AG04450 (cell line): ENCODE measurements at regions not wholly inside any gene's neighbourhood (a gene's known extent, or its start where the extent isn't known, plus 50 kb on each side); places are given as distances from the start of the nearest gene placed in this dataset.
A peak's percentile ranks its signal among the peaks of the same experiment; 100 is the strongest.

Experiments used
- CTCF ChIA-PET: fragments of 300-600, 350-600 bp; formaldehyde crosslinking; extraction: SDS; loops from one replicate; lab custom pipeline; 2022; ENCODE audit warnings: antibody characterized with exemption, inconsistent platforms; lab: Charles Lee
- POLR2A ChIA-PET: fragments of 350-600 bp; formaldehyde crosslinking; extraction: SDS; loops from one replicate; lab custom pipeline; 2021; ENCODE audit warnings: antibody characterized with exemption, inconsistent platforms; lab: Yijun Ruan, JAX
- DNase-seq: peaks from one replicate; pipeline ENCODE4 v3.0.0-alpha.2; 2011; ENCODE audit warnings: low read depth, low spot score
- H3K27ac ChIP-seq: one replicate; pipeline ENCODE4 v1.5.1; 2012; ENCODE audit warnings: low read depth, low read length, control low read depth
- H3K27me3 ChIP-seq: one replicate; pipeline ENCODE4 v1.6.0; 2012; ENCODE audit warnings: low read length; ENCODE audit not compliant: control insufficient read depth, insufficient read depth
- H3K4me3 ChIP-seq: 2 replicates; pipeline ENCODE4 v1.5.1; 2011; ENCODE audit warnings: mild to moderate bottlenecking, low read depth, low read length, control low read depth
- H3K9me3 ChIP-seq: 2 replicates; pipeline ENCODE4 v1.5.1; 2012; ENCODE audit warnings: low read length; ENCODE audit not compliant: control insufficient read depth, insufficient read depth
- CTCF ChIP-seq: IDR thresholded peaks from 2 replicates; pipeline ENCODE4 v1.5.1; 2011; ENCODE audit warnings: low read depth, low read length, control low read depth, inconsistent platforms

GRCh38 chr14:65239143-65239937 lies 137.0 kb upstream of the MAX start:
- CTCF ChIA-PET, result interaction anchor here (0.6 to 1.1 kb wide), 2 partner anchors 120 to 173 kb away, joined by 3 to 6 read pairs; partner anchors contain the start of gene FUT8
- no peak for TF ChIP-seq CTCF
- H3K27ac ChIP-seq, result peak overlapping the region; percentile 82
- H3K4me3 ChIP-seq, result no peak overlapping the region
- H3K9me3 ChIP-seq, result no peaks in the 10 kb centered on the region; the same call in 1 of the 2 replicates
- DNase-seq, result no peak
- POLR2A ChIA-PET, result interaction anchor here (0.6 to 1.6 kb wide), 9 partner anchors 12 to 442 kb away, joined by 3 to 9 read pairs (median 4); no protein-coding TSS in a partner anchor
- H3K27me3 ChIP-seq, result no peaks in the 10 kb centered on the region

- H3K27me3 ChIP-seq, result no peaks in the 10 kb centered on the region
- H3K27ac ChIP-seq, result no peak overlapping the region
- ChIA-PET CTCF (no interaction called here), POLR2A (interaction anchor here (0.6 to 1.4 kb wide), 2 partner anchors 122 to 159 kb away, joined by 3 read pairs; no protein-coding TSS in a partner anchor)
- no peak overlapping the region for H3K4me3 ChIP-seq
- no peak for DNase-seq
- TF ChIP-seq CTCF, result no peak
- no peaks in the 10 kb centered on the region; the same call in 1 of the 2 replicates for H3K9me3 ChIP-seq
These were observed 137.6 kb upstream of the MAX start for GRCh38 chr14:65239938-65240296.

- CTCF ChIA-PET, result no interaction called here
- Histone ChIP-seq H3K27ac (no peak overlapping the region), H3K27me3 (no peaks in the 10 kb centered on the region), H3K4me3 (no peak overlapping the region), H3K9me3 (no peaks in the 10 kb centered on the region)
- DNase-seq, result no peak
- POLR2A ChIA-PET, result interaction anchor here (0.7 kb wide), 1 partner anchor 59 kb away, joined by 10 read pairs; no protein-coding TSS in a partner anchor
- no peak for TF ChIP-seq CTCF
These were observed 138.9 kb upstream of the MAX start for GRCh38 chr14:65241125-65241752.

GRCh38 chr14:65242732-65243134 lies 140.4 kb upstream of the MAX start:
- no peaks in the 10 kb centered on the region for H3K27me3 ChIP-seq
- ChIA-PET POLR2A (no interaction called here), CTCF (no interaction called here)
- DNase-seq, result no peak
- no peak overlapping the region for H3K4me3 ChIP-seq
- no peak overlapping the region for H3K27ac ChIP-seq
- no peaks in the 10 kb centered on the region for H3K9me3 ChIP-seq
- TF ChIP-seq CTCF, result no peak

- no peaks in the 10 kb centered on the region for H3K27me3 ChIP-seq
- CTCF ChIA-PET, result no interaction called here
- H3K27ac ChIP-seq, result no peak overlapping the region
- no peaks in the 10 kb centered on the region for H3K9me3 ChIP-seq
- no peak for DNase-seq
- TF ChIP-seq CTCF, result no peak
- H3K4me3 ChIP-seq, result no peak overlapping the region
- POLR2A ChIA-PET, result no interaction called here
These were observed 141.6 kb upstream of the MAX start for GRCh38 chr14:65243766-65244442.
